ENCODE measurements at regions not wholly inside any gene's neighbourhood (a gene's known extent, or its start where the extent isn't known, plus 50 kb on each side); places are given as distances from the start of the nearest gene placed in this dataset.

- no peak for TF ChIP-seq CTCF (conservative IDR thresholded peaks at IDR 0.05; ENCODE audit: low read depth in 2 of 2)
- TF ChIP-seq EZH2 (IDR thresholded peaks at IDR 0.05; ENCODE audit: low read depth, unreplicated experiment), result no peak
- no peak for TF ChIP-seq ZNF331 (CRISPR knock-in tag; IDR thresholded peaks at IDR 0.05; ENCODE audit: low read depth)
- no peak for TF ChIP-seq NANOG (IDR thresholded peaks at IDR 0.05; ENCODE audit: borderline replicate concordance)
- TF ChIP-seq EZH2phosphoT487 (IDR thresholded peaks at IDR 0.05; ENCODE audit: unreplicated experiment), result no peak
- no peak for TF ChIP-seq ZNF114 (CRISPR knock-in tag; IDR thresholded peaks at IDR 0.05)
Observed at GRCh38 chr16:88289968-88290401, 92.8 kb upstream of the ZNF469 start (continued).

- DNase-seq (ENCODE audit: low spot score) (no peak), ATAC-seq (no peak)
- Histone ChIP-seq H3K4me1 (ENCODE audit: insufficient read depth) (no peaks in the 10 kb centered on the region), H3K27me3 (ENCODE audit: insufficient read depth) (no peaks in the 10 kb centered on the region), H3F3A (replicated peaks; ENCODE audit: low read depth) (no peaks in the 10 kb centered on the region), H2AFZ (no peak overlapping the region), H3K36me3 (ENCODE audit: insufficient read depth) (no peaks in the 10 kb centered on the region), H3K27ac (ENCODE audit: low read depth) (no peak overlapping the region), H3K4me2 (no peak overlapping the region), H3K9me2 (ENCODE audit: insufficient read depth) (no peaks in the 10 kb centered on the region), H4K20me1 (replicated peaks; ENCODE audit: insufficient read depth) (no peaks in the 10 kb centered on the region), H3K79me2 (replicated peaks; ENCODE audit: insufficient read depth) (no peaks in the 10 kb centered on the region), H3K4me3 (no peak overlapping the region)
- TF ChIP-seq REST (IDR thresholded peaks at IDR 0.05; ENCODE audit: unreplicated experiment), result no peak
- peaks cover 4% of the 10 kb centered on the region; the same call in 2 of the 3 replicates for H3K36me3 Mint-ChIP-seq (ENCODE audit: low read depth)
- peaks cover 36% of the 10 kb centered on the region for H3K9me3 Mint-ChIP-seq
- H3K4me1 Mint-ChIP-seq, result no peaks in the 10 kb centered on the region
- no peak overlapping the region for H3K27ac Mint-ChIP-seq
- no peak overlapping the region for H3K4me3 Mint-ChIP-seq
- H3K27me3 Mint-ChIP-seq (ENCODE audit: insufficient read depth, low read depth, poor library complexity), result peaks cover 5% of the 10 kb centered on the region
Observed at GRCh38 chr16:88290850-88291830, 91.6 kb upstream of the ZNF469 start.
